HG02973 (cell line): ENCODE measurements at regions not wholly inside any gene's neighbourhood (a gene's known extent, or its start where the extent isn't known, plus 50 kb on each side); places are given as distances from the start of the nearest gene placed in this dataset.
A peak's percentile ranks its signal among the peaks of the same experiment; 100 is the strongest.

ENCODE experiments used
- ATAC-seq: cut with Tn5 transposase; IDR thresholded peaks from one replicate; pipeline ENCODE4 v1.9.1; 2021; ENCODE audit warnings: moderate library complexity; ENCODE audit not compliant: unreplicated experiment

DNA sequence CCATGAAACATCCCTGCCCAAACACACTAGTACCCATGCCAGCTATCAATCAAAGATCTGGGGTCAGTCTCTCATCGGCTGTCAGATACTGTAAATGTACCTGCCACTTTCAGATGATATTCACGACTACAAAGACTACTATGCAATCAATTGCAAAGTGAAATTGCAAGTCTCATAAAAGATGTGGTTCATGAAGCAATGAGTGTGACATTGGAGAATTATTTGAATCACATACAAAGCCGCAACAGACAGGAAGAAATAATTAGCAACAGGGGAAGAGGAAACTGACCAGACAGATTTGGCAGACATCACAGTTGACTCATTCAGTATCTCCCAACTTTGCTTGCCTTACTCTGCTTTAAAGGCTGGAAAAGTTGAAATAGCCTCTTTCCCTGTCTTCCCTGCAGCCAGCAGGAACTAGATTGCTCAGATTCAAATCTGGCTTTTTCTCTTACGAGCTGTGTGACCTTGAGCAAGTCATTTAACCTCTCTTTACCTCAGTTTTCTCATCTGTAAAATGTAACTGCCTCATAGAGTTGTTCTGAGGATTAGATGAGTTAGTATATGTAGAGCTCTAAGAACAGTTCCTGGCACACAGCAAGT, 95.7 kb upstream of the C3orf80 start:
- peak; percentile 62 for ATAC-seq

DNA sequence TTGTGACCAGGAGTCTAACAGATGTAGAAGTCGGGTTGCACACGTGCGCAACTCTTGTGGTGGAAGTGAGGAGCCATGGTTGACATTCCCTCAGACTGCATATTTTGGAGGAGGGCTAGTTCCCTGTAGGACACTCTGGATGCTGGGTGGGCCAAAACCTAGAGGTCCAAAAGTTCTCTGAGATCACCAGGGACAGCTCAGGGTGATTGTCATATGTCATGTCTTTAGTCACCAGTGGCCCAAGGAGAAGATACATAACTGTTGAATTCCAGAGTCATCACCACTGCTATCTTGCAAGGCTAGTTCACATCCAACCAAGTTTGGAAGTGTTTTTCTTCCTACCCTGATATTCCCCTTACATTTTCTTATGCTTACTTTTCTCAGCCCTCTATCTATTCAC, 95.2 kb upstream of the C3orf80 start:
- no peak for ATAC-seq

DNA sequence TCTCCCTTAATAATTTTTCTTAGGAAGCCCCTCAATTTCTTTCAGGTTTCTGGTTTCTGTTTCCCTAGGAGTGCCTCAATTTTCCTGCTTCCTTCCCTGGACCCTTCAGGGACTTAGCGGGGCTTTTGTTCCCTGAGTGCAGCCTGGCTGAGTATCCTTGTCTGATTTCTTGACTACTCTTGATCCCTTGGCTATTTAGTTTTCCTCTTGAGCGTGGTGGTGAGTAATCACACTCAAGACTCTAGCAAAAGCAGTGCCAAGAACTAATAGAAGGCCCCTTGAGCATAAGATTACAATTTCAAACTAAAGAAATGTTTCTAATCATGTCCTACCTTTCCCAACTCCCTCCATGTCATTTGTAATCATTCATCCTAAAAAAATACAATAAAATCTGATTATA, 94.3 kb upstream of the C3orf80 start:
- ATAC-seq: no peak

DNA sequence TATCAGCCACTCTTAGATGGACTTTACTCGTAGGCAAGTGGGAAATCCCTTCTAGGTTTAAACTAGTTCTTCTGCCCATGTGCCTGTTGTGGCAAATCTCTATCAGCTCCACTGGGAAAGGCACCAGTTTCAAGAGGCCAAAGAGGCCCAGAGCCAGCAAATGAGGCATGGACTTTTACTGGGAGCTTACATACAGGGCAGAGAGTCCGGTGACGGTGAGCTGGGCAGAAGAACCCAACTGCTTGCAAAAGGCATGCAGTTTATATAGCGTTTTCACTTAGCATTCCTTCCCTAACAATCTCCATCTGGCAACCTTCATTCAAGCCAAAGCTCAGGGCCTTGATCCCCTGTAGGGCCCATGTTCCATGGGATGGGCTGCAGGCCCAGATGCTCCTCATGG, 93.0 kb upstream of the C3orf80 start:
- ATAC-seq: no peak

GRCh38 chr3:160133757-160134156, 91.5 kb upstream of the C3orf80 start:
- no peak for ATAC-seq

GRCh38 chr3:160134454-160134853, 90.8 kb upstream of the C3orf80 start:
- ATAC-seq: no peak

GRCh38 chr3:160134964-160135363, 90.3 kb upstream of the C3orf80 start:
- no peak for ATAC-seq

- ATAC-seq: no peak
Observed at GRCh38 chr3:160135851-160136250, 89.4 kb upstream of the C3orf80 start.

- peak; percentile 48 for ATAC-seq
Observed at GRCh38 chr3:160136421-160136820, 88.8 kb upstream of the C3orf80 start.

- no peak for ATAC-seq
Observed at GRCh38 chr3:160139291-160139690, 85.9 kb upstream of the C3orf80 start.

- peak; percentile 65 for ATAC-seq
Observed at GRCh38 chr3:160140756-160141155, 84.5 kb upstream of the C3orf80 start.

- ATAC-seq: no peak
Observed at GRCh38 chr3:160141485-160142185, 83.6 kb upstream of the C3orf80 start.

DNA sequence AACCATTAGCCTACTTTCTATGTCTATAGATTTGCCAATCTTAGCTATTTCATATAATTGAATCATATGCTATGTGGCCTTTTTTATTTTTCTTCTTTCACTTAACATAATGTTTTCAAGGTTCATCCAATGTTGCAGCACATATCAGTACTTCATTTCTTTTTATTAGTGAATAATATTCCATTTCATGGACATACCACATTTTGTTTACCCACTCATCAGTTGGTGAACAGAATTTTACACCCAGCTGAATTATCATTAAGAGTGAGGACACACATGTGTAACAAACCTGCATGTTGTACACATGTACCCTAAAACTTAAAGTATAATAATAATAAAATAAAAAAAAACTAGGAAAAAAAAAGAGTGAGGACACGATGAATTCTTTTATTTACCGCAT, 81.7 kb upstream of the C3orf80 start:
- ATAC-seq: no peak

DNA sequence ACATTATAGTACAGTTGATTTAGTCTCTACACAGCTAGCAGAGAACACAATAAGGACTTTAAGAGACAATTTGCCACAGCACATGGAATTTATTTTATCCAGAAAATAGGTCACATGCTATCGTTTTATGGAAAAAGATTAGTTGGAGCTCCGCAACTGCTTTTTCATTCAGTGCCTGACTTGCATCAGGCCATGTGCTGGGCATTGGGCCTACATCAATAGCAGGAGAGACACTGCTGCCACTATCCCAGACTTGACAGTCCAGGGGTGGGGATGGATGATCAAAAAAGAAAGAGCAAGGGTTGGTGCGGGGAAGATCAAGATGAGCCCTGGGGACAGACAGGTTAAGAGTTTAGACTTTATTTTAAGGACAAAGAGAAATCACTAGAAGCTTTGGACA, 75.2 kb upstream of the C3orf80 start:
- no peak for ATAC-seq

GRCh38 chr3:160150525-160150924, 74.7 kb upstream of the C3orf80 start:
- no peak for ATAC-seq

- no peak for ATAC-seq
Observed at GRCh38 chr3:160152638-160153037, 72.6 kb upstream of the C3orf80 start.

GRCh38 chr3:160154033-160154432, 71.2 kb upstream of the C3orf80 start:
- ATAC-seq: no peak

DNA sequence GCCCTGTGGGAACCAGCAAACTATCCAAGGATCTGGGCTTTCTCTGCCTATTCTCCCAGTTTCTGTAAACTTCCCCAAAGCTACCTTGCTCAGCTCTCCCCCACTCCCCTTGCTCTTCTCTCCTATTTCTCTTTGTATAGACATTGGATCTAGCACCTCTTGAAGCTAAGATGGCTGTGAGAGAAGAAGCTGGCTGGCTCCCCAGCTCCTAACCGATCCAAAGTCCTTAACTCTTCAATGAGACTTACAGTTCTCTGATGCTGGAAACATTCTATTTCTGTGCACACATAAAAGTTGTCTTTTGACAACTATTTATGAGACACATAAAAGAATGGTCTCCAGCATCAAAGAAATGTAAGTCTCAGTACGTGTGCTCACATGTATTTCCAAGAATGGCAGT, 70.6 kb upstream of the C3orf80 start:
- no peak for ATAC-seq

DNA sequence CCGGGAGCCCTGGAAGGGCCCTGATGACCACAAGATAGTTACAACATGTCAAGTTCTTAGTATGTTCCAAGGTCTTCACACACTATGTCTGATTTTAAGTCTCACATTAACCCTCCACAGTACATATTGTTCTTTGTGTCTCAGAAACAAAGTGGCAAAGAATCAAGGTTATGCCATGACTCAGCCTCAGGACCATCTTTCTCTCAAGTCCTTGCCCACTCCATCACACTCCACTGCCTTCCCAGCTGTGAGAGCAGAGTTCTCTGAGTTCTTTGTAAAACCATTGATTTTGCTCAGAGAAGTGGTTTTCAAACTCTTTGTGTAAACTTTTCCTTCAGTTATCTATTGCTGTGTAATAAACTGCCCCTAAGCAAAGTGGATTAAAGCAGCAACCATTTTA, 67.9 kb upstream of the C3orf80 start:
- no peak for ATAC-seq

GRCh38 chr3:160159341-160159740, 65.9 kb upstream of the C3orf80 start:
- no peak for ATAC-seq

DNA sequence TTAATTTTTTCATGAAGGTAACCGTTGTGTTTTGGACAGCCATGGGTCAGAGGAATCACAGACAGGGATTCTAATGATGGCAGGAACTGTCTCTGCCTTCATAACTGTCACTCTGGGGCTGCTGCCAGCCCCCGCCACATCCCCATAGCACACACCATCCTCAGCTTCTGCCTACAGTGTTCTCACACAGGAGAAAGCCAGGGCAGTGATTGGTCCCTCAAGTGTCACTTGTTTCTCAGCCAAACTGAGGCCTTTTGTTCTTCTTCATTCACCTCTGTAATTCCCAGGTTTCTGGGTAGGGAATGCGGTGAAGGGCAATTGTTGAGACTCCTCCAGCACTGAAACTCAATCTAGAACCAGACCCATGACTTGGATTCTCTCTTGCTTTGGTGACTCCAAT, 65.4 kb upstream of the C3orf80 start:
- ATAC-seq: no peak

- no peak for ATAC-seq
Observed at GRCh38 chr3:160161921-160162320, 63.3 kb upstream of the C3orf80 start.

- ATAC-seq: no peak
Observed at GRCh38 chr3:160162440-160162839, 62.8 kb upstream of the C3orf80 start.
